SJCRH30 (cell line): ENCODE measurements at regions not wholly inside any gene's neighbourhood (a gene's known extent, or its start where the extent isn't known, plus 50 kb on each side); places are given as distances from the start of the nearest gene placed in this dataset.

ENCODE experiments used
- DNase-seq, 2 experiments: peaks; one replicate each; pipeline ENCODE4 v3.0.0-alpha.2; 2015 to 2020
- H3K27ac ChIP-seq: fragments of 250-450 bp; sonication (Bioruptor Pico); 2 replicates; pipeline ENCODE4 v1.5.1; 2020; ENCODE audit warnings: mild to moderate bottlenecking, moderate library complexity
- H3K27me3 ChIP-seq: fragments of 250-450 bp; sonication (Bioruptor Pico); 2 replicates; pipeline ENCODE4 v1.5.1; 2020; ENCODE audit warnings: mild to moderate bottlenecking, moderate library complexity
- H3K36me3 ChIP-seq: fragments of 250-450 bp; sonication (Bioruptor Pico); 2 replicates; pipeline ENCODE4 v1.5.1; 2020; ENCODE audit warnings: mild to moderate bottlenecking, moderate library complexity
- H3K4me1 ChIP-seq: fragments of 250-450 bp; sonication (Bioruptor Pico); 2 replicates; pipeline ENCODE4 v1.5.1; 2020; ENCODE audit warnings: mild to moderate bottlenecking, moderate library complexity
- H3K4me3 ChIP-seq: fragments of 250-450 bp; sonication (Bioruptor Pico); 2 replicates; pipeline ENCODE4 v1.5.1; 2020; ENCODE audit warnings: mild to moderate bottlenecking, moderate library complexity
- H3K9me3 ChIP-seq: fragments of 250-450 bp; sonication (Bioruptor Pico); replicated peaks from 2 replicates; pipeline ENCODE4 v1.5.1; 2020; ENCODE audit warnings: mild to moderate bottlenecking, moderate library complexity

DNA sequence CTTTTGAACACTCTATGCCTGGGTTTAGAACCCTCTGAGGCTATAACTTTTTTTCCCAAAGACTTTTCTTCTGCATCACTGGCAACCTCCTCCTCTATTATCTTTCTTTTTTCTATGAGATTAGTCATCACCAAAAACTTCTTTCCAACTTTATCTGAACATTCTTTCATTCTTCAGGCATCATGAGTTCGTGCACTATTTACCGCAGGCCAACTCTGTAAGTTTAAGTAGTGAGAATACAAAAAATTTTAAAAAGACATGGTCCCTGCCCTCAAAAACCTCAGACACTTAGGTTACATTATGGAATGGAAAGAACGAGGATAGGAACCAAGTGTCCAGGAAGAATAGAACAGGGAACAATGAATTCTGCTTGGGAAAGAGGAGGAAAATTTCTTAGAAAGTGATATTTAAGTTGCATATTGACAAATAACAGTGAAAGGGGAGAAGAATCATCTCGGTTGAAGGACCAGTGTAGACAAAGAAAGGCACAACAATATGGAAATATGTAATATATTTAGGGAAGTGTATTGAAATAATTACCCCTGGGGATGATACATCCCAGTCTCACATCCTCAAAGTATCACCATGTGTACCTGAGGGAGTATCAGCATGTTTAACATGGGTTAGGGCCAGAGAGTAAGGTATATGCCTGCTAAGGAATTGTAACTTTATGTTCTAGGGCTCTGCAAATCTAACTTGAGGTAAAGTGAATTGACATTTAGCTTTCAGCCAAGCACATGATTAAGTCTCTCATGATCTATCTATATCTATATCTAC lies 196.5 kb upstream of the NREP start:
- DNase-seq: no peak
- H3K4me3 ChIP-seq: no peak overlapping the region
- H3K4me1 ChIP-seq: no peaks in the 10 kb centered on the region
- no peaks in the 10 kb centered on the region for H3K36me3 ChIP-seq
- H3K27ac ChIP-seq: no peak overlapping the region
- H3K9me3 ChIP-seq: no peaks in the 10 kb centered on the region
- no peaks in the 10 kb centered on the region; the same call in 1 of the 2 replicates for H3K27me3 ChIP-seq

DNA sequence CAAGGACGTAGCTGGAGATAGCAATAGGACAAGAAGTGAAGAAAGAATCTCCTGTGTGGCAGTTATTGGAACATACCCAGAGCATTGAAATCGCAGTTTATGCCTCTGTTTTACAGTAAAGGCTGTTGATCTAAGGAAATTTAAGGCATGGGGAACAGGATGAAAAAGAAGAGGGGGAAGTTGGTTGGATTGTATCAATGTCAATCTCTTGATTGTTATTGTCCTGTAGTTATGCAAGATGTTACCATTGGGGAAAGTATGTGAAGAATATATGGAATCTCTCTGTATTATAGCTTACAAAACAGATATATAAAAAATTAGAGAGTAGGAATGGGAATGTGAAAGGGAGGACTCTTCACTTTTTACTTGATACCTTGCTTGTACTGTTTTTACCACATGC lies 195.6 kb upstream of the NREP start:
- no peak for DNase-seq
- Histone ChIP-seq H3K4me1 (no peaks in the 10 kb centered on the region), H3K27me3 (no peaks in the 10 kb centered on the region; the same call in 1 of the 2 replicates), H3K9me3 (no peaks in the 10 kb centered on the region), H3K36me3 (no peaks in the 10 kb centered on the region), H3K4me3 (no peak overlapping the region), H3K27ac (no peak overlapping the region)

DNA sequence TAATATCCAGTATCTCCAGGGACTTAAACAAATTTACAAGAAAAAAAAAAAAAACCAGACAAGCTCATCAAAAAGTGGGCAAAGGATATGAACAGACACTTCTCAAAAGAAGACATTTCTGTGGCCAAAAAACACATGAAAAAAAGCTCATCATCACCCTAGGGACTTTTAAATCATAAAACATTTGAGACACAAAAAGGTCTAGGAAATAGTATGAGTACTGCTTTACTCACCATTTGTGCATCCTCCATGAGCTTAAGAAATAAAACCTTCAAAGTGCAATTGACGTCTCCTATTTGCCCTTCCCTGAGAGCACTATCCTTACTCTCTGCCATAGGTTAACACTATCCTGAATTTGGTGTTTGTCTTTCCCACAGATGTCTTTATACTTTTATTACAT lies 193.7 kb upstream of the NREP start:
- no peak overlapping the region for H3K27ac ChIP-seq
- H3K36me3 ChIP-seq: no peaks in the 10 kb centered on the region
- H3K27me3 ChIP-seq: no peaks in the 10 kb centered on the region; the same call in 1 of the 2 replicates
- no peak for DNase-seq
- H3K9me3 ChIP-seq: no peaks in the 10 kb centered on the region
- no peak overlapping the region for H3K4me3 ChIP-seq
- H3K4me1 ChIP-seq: no peaks in the 10 kb centered on the region

DNA sequence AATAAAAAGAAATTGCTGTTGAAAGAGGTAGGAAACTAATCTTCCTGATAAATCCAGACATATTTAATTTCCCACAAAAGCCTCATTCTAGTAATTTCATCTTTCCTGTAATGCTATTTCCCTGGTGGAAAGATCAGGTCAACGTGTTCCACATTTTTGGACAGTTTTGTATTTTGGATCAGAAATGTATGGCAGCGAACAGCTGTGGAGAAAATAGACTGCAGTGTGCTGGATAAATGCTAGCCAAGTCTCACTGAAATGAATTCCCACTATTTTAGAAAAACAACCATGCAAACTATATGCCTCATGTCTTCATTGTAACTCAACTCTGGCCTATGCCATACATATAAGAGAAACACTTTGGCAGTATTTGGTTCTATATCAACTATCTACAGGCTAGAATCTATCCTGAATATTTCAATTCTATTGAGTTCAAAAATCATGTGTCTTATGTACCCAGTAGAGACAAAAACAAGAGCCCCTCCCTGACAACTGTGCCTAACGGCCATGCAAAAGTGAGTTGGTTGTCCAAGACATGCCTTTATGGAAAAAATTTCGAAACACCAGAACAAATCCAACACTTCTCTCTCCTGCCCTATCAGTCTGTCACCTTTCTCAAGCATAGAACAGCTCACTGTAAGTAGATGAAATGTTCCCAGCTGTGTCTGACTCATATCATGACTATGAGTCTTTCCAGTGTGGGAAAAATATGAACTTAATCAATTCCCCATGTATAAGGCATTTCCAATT lies 191.3 kb upstream of the NREP start:
- H3K9me3 ChIP-seq: no peaks in the 10 kb centered on the region
- no peak overlapping the region for H3K4me3 ChIP-seq
- no peak for DNase-seq
- no peaks in the 10 kb centered on the region for H3K36me3 ChIP-seq
- H3K27me3 ChIP-seq: no peaks in the 10 kb centered on the region; the same call in 1 of the 2 replicates
- H3K27ac ChIP-seq: no peak overlapping the region
- no peaks in the 10 kb centered on the region for H3K4me1 ChIP-seq

DNA sequence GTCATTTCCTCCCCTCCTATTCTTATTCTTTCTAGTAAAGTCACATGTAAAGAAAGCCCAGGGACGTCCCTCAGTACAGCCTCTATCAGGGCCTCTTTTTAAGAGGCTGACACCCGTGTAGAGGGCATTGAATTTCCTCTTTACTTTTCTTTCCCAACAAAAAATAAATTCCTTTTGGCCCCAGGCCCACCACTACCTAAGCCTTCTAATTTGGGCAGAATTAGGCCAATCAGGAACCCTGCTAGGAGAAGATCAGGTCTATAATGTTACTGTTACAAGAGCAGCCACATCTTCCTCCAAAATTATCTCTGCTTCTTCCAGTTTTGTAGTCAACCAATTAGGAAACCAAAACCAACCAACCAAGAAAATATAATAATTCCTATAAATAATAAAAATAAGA lies 189.6 kb upstream of the NREP start:
- H3K4me3 ChIP-seq: no peak overlapping the region
- no peak overlapping the region for H3K27ac ChIP-seq
- H3K9me3 ChIP-seq: no peaks in the 10 kb centered on the region
- DNase-seq: no peak
- no peaks in the 10 kb centered on the region for H3K4me1 ChIP-seq
- no peaks in the 10 kb centered on the region; the same call in 1 of the 2 replicates for H3K27me3 ChIP-seq
- no peaks in the 10 kb centered on the region for H3K36me3 ChIP-seq

DNA sequence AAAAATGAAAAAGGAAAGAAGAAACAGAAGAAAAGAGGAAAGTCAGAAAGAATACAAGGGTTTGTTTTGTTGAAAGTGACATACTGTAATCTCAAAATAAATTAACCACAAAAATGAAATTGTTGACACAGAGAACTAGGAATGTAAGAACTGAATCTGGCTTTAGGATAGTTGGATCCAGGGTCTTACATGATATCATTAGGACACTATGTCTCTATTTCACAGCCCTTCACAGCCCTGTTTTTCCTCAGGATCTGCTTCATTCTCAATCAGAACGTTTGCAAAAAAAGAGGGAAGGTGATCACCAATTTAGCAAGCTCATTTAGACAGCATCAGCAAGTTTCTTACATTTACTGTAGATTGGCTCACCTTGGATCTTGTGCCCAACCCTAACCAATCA lies 188.5 kb upstream of the NREP start:
- Histone ChIP-seq H3K4me3 (no peak overlapping the region), H3K27ac (no peak overlapping the region), H3K36me3 (no peaks in the 10 kb centered on the region), H3K27me3 (no peaks in the 10 kb centered on the region; the same call in 1 of the 2 replicates), H3K4me1 (no peaks in the 10 kb centered on the region), H3K9me3 (no peaks in the 10 kb centered on the region)
- no peak for DNase-seq

DNA sequence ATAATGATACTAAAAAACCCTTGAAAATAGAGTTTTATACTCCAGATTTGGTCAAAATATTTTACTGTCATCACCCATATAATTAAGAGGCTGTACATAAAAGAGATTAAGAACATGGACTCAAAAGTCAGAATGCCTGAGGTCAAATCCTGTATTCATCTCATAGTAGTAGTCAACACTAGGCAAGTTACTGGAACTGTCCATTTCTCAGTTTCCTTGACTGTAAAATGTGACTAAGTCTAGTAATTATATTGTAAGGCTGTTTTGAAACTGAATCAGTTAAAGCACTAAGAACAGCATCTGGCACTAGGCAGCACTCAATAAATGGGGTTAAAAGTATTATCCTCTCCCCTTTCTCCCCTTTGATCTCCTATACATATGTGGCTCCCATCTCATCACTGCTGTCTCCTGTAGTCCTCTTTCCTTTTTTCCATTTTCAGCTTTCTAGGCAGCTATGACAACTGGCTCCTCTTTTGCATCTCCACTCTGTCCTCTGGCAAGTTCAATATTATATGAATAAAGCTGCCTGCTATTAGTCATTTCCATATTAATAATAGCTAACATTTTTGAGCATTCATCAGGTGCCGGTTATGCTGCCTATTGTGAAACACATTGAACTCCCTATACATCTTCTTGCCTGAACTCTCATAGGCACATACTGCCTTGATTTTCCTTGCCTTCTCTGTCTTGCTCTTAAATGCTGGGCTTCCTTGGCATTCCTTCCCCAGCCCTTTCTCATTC lies 185.8 kb upstream of the NREP start:
- H3K27me3 ChIP-seq: no peaks in the 10 kb centered on the region; the same call in 1 of the 2 replicates
- no peak for DNase-seq
- H3K4me1 ChIP-seq: no peaks in the 10 kb centered on the region
- H3K9me3 ChIP-seq: no peaks in the 10 kb centered on the region
- no peak overlapping the region for H3K27ac ChIP-seq
- H3K4me3 ChIP-seq: no peak overlapping the region
- H3K36me3 ChIP-seq: no peaks in the 10 kb centered on the region

DNA sequence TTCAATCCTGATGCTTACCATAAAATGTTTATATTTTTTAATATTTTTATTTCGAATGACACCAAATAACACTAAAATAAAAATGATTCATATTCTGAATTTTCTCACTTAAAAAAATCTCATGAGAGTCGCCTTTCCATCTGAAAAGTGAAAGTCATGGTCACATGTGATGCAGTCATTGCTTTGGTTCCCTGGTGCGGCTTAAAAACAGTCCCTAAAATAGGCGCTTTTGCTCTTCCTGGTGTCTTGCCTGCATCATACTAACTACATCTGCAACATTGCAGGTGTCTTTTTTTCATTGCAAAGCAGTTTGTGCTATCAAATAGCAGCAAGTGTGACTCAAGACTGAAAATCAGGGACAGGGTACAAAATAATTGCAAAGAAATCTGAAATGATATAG lies 185.2 kb upstream of the NREP start:
- DNase-seq: no peak
- Histone ChIP-seq H3K27ac (no peak overlapping the region), H3K36me3 (no peaks in the 10 kb centered on the region), H3K27me3 (no peaks in the 10 kb centered on the region; the same call in 1 of the 2 replicates), H3K9me3 (no peaks in the 10 kb centered on the region), H3K4me1 (no peaks in the 10 kb centered on the region), H3K4me3 (no peak overlapping the region)

DNA sequence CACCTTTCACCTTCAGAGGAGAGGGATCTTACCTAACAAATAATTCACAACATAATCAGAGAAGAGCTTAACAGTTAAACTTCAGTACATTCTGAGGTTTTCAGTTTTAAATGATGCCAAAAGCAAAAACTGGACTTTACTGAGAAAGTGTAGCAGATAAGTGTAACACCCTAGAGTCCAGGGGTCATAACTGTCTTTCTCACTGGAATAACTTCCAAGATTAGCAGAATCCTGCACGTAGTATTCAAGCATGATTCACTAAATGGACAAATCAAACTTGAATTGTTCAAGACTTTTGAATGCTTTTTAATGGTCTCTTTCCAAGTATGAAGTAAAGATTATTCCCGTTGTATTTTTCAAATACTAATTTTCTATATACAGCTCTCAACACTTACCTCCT lies 180.1 kb upstream of the NREP start:
- Histone ChIP-seq H3K27me3 (peaks cover 7% of the 10 kb centered on the region; the same call in 1 of the 2 replicates), H3K36me3 (no peaks in the 10 kb centered on the region), H3K4me3 (no peak overlapping the region), H3K27ac (no peak overlapping the region), H3K4me1 (no peaks in the 10 kb centered on the region), H3K9me3 (no peaks in the 10 kb centered on the region)
- DNase-seq: no peak

DNA sequence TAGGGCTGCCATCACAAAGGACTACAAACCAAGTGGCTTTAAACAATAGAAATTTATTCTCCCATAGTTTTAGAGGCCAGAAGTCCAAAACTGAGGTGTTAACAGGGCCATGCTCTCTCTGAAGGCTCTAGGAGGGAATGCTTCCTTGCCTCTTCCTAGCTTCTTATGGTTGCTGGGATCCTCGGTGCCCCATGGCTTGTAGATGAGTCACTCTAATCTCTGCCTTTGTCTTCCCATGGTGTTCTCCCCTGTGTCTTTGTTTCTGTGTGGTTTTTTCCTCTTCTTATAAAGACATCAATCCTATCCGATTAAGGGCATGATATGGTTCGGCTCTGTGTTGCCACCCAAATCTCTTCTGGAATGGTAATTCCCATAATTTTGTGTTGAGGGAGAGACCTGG lies 178.8 kb upstream of the NREP start:
- no peak for DNase-seq
- no peak overlapping the region for H3K4me3 ChIP-seq
- H3K27ac ChIP-seq: no peak overlapping the region
- H3K27me3 ChIP-seq: peaks cover 7% of the 10 kb centered on the region; the same call in 1 of the 2 replicates
- no peaks in the 10 kb centered on the region for H3K9me3 ChIP-seq
- H3K36me3 ChIP-seq: no peaks in the 10 kb centered on the region
- H3K4me1 ChIP-seq: no peaks in the 10 kb centered on the region

DNA sequence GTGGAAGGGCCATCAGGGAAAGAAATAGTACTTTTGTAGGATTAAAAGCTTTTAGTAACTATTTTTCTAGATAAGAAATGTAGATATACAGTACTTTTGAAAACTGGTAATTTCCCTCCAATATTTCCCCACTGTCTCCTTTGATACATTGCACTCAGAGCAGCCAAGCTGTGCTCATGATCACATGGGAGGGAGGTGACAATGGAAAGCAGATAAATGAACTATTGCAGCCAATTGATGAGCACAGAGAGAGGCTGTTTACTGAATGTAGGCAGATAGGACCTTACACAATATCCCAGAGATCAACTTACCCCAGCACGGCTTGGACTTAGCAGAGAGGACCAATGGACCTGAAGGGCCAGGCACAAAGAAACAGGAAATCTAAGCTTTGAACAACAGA lies 178.0 kb upstream of the NREP start:
- H3K9me3 ChIP-seq: no peaks in the 10 kb centered on the region
- H3K27me3 ChIP-seq: peaks cover 7% of the 10 kb centered on the region; the same call in 1 of the 2 replicates
- H3K4me1 ChIP-seq: no peaks in the 10 kb centered on the region
- H3K36me3 ChIP-seq: no peaks in the 10 kb centered on the region
- no peak overlapping the region for H3K4me3 ChIP-seq
- DNase-seq: no peak
- no peak overlapping the region for H3K27ac ChIP-seq

DNA sequence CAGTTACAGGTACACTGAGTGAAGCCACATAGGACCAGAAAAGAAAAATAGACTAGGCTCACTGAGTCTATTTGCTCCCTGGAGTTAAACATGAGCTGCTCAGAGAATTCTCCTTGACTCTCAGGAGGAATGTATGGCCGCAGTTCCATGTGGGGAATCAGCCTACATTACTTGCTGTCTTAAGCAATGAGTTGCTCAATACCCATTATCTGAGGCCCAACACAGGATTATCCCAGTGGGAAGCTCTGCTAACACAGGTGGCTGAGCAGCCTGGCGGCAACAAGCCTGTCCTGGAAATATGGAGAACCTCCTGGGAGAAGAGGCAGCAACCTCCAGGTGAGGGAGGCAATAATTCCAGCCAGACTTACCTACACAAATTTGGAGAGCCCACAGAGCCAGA lies 177.5 kb upstream of the NREP start:
- H3K9me3 ChIP-seq: no peaks in the 10 kb centered on the region
- no peaks in the 10 kb centered on the region for H3K36me3 ChIP-seq
- peaks cover 7% of the 10 kb centered on the region; the same call in 1 of the 2 replicates for H3K27me3 ChIP-seq
- DNase-seq: no peak
- H3K27ac ChIP-seq: no peak overlapping the region
- H3K4me1 ChIP-seq: no peaks in the 10 kb centered on the region
- no peak overlapping the region for H3K4me3 ChIP-seq

DNA sequence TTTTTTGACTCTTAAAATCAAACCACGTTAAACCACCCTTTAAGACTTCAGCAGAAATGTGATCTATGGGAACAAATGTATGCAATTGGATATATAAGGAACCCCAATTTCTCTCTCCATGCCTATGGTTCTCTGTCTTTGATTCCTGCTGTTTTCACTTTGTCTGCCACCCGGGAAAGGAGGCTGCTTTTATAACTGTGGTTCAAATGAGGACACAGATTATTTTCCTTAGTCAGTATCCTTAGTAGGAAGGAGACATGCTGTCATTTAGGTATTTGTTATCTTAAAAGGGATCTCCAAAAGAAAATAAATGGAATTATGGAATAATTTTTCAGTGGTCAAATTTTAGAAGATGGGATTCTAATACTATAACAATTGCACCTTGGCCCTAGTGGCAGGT lies 176.1 kb upstream of the NREP start:
- Histone ChIP-seq H3K4me3 (no peak overlapping the region), H3K27me3 (peaks cover 7% of the 10 kb centered on the region; the same call in 1 of the 2 replicates), H3K27ac (no peak overlapping the region), H3K36me3 (no peaks in the 10 kb centered on the region), H3K9me3 (no peaks in the 10 kb centered on the region), H3K4me1 (no peaks in the 10 kb centered on the region)
- DNase-seq: no peak

DNA sequence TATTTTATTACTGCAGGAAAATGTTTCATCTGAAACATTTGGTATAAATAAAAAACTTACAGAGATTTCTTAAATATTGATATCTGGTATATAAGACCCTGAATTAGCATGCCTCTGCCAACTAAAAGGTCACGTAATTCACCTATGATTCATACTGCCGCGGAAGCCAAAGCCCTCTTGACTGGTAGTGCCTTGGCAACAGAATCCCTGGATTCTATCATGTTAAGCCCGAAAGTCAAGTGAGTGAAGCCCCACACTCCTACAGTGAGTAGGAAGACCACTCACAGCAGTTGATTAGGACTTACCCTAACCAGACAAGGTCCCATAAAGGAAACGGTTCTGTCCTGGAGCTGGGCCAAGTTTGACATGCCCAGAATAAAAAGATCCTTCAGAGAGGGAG lies 175.6 kb upstream of the NREP start:
- Histone ChIP-seq H3K4me3 (no peak overlapping the region), H3K27ac (no peak overlapping the region), H3K36me3 (no peaks in the 10 kb centered on the region), H3K4me1 (no peaks in the 10 kb centered on the region), H3K27me3 (peaks cover 7% of the 10 kb centered on the region; the same call in 1 of the 2 replicates), H3K9me3 (no peaks in the 10 kb centered on the region)
- peak in 1 of 2 experiments; percentile 10 for DNase-seq

DNA sequence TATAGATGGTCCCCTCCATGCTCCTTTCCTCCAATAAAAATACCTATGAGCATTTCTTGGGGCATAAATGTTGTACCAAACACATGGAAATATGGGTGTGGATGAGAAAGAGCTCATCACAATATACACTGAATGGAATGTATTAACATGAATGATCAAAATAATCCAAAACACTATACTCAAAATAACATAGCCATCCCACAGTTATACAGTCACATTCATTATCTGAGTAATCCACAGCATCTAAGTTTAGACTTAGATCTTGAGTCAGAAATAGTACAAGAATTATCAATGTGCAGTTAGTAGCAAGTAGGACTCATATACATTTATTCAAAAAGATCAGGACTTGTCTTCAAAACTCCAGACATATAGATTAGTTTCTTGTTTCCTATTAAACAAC lies 175.2 kb upstream of the NREP start:
- Histone ChIP-seq H3K27me3 (peaks cover 7% of the 10 kb centered on the region; the same call in 1 of the 2 replicates), H3K4me1 (no peaks in the 10 kb centered on the region), H3K4me3 (no peak overlapping the region), H3K36me3 (no peaks in the 10 kb centered on the region), H3K27ac (no peak overlapping the region), H3K9me3 (no peaks in the 10 kb centered on the region)
- DNase-seq: no peak
